ENCODE measurements at regions not wholly inside any gene's neighbourhood (a gene's known extent, or its start where the extent isn't known, plus 50 kb on each side); places are given as distances from the start of the nearest gene placed in this dataset.

DNA sequence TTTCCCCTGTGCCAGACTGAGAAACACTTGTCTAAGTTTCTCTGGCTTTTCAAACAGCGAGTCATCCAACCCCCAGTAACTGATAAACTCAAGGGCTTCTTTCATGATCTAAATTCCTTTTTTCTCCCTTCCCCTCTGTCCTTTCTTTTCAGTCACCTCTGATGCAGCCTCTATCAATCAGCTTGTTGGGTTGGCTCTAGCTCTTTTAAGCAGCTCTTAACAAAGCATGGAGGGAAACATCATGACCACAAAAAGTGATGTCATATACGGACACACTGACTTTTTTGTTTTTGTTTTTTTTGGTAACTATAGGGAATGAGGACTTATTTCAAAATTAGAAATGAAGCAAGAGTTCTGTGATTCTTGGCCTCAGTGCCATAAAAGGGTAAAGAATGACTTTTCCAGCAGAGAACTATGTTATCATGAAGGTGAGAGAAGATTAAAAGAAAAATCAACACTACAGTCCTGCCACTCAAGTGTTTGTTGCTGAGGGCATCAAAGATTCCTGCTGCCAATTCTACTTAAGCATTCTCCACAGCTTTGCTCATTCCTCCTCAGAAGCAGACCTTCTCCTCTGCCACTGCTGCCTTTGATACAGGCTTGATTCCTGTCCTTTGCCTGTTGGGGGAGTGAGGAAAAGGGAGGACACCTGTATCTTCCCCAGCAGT, 457.0 kb upstream of the ONECUT1 start:
- no peak for TF ChIP-seq EP300 (IDR thresholded peaks at IDR 0.05)
- no peak for TF ChIP-seq POLR2AphosphoS5 (IDR thresholded peaks at IDR 0.05)
- TF ChIP-seq POLR2A (IDR thresholded peaks at IDR 0.05): no peak
- no peak for TF ChIP-seq CTCF (IDR thresholded peaks at IDR 0.05)
- Histone ChIP-seq H3K27me3 (no peaks in the 10 kb centered on the region), H3K27ac (no peak overlapping the region), H3K4me3 (no peak overlapping the region), H3K9me3 (no peaks in the 10 kb centered on the region), H3K4me1 (no peaks in the 10 kb centered on the region), H3K36me3 (no peaks in the 10 kb centered on the region)
- WGBS, 2 donors (ENCODE audit: low coverage in 1 of 2): 48 to 67% methylated on average over 1 to 2 of the region's 2 CpGs
- ATAC-seq: no peak

GRCh38 chr15:53246404-53246803, 456.3 kb upstream of the ONECUT1 start:
- Histone ChIP-seq H3K9me3 (no peaks in the 10 kb centered on the region), H3K27me3 (no peaks in the 10 kb centered on the region), H3K27ac (no peak overlapping the region), H3K36me3 (no peaks in the 10 kb centered on the region), H3K4me3 (no peak overlapping the region), H3K4me1 (no peaks in the 10 kb centered on the region)
- 40 to 85% methylated on average over 1 of the region's 1 CpG for WGBS, 2 donors (ENCODE audit: low coverage in 1 of 2)
- TF ChIP-seq CTCF (IDR thresholded peaks at IDR 0.05) (no peak), POLR2A (IDR thresholded peaks at IDR 0.05) (no peak), POLR2AphosphoS5 (IDR thresholded peaks at IDR 0.05) (no peak)
- ATAC-seq: no peak

GRCh38 chr15:53233801-53234200, 443.7 kb upstream of the ONECUT1 start:
- WGBS, 2 donors (ENCODE audit: low coverage in 1 of 2): 34 to 60% methylated on average over 2 of the region's 2 CpGs
- no peaks in the 10 kb centered on the region for H3K4me1 ChIP-seq
- H3K9me3 ChIP-seq: no peaks in the 10 kb centered on the region
- no peaks in the 10 kb centered on the region for H3K27me3 ChIP-seq
- H3K27ac ChIP-seq: no peak overlapping the region
- no peaks in the 10 kb centered on the region for H3K36me3 ChIP-seq
- no peak overlapping the region for H3K4me3 ChIP-seq
- ATAC-seq: no peak
- TF ChIP-seq POLR2A (IDR thresholded peaks at IDR 0.05) (no peak), POLR2AphosphoS5 (IDR thresholded peaks at IDR 0.05) (no peak), EP300 (IDR thresholded peaks at IDR 0.05) (no peak)

DNA sequence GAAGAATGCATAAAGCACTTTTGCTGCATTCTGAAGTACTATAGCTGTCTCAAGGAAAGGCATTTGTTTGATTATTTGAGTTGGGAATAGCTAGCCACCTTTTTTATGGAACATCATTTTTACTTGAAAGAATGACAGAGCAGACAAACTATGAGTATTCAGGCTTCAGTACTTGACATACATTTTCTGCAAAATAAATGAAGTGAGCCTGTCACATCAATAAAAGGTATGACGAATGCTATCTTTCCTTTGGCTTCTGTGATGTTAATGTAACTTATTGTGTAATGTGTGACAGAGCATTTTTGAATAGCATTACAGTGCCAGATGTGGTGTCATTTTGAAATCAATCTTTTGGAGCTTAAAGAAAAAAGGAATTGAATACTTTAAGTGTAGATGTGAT, 440.3 kb upstream of the ONECUT1 start:
- no peaks in the 10 kb centered on the region for H3K9me3 ChIP-seq
- H3K36me3 ChIP-seq: no peaks in the 10 kb centered on the region
- no peak for TF ChIP-seq EP300 (IDR thresholded peaks at IDR 0.05)
- TF ChIP-seq POLR2A (IDR thresholded peaks at IDR 0.05): no peak
- no peak for TF ChIP-seq CTCF (IDR thresholded peaks at IDR 0.05)
- no peak for TF ChIP-seq POLR2AphosphoS5 (IDR thresholded peaks at IDR 0.05)
- H3K27me3 ChIP-seq: no peaks in the 10 kb centered on the region
- ATAC-seq: no peak
- 60 to 79% methylated on average over 1 of the region's 1 CpG for WGBS, 2 donors (ENCODE audit: low coverage in 1 of 2)
- H3K4me3 ChIP-seq: no peak overlapping the region
- H3K27ac ChIP-seq: no peak overlapping the region
- H3K4me1 ChIP-seq: no peaks in the 10 kb centered on the region

- Histone ChIP-seq H3K36me3 (no peaks in the 10 kb centered on the region), H3K9me3 (no peaks in the 10 kb centered on the region), H3K4me1 (no peaks in the 10 kb centered on the region), H3K4me3 (no peak overlapping the region), H3K27me3 (no peaks in the 10 kb centered on the region), H3K27ac (no peak overlapping the region)
- TF ChIP-seq EP300 (IDR thresholded peaks at IDR 0.05) (no peak), CTCF (IDR thresholded peaks at IDR 0.05) (no peak), POLR2AphosphoS5 (IDR thresholded peaks at IDR 0.05) (no peak), POLR2A (IDR thresholded peaks at IDR 0.05) (no peak)
- no peak for ATAC-seq
- WGBS, 2 donors (ENCODE audit: low coverage in 1 of 2): 56 to 67% methylated on average over 1 to 2 of the region's 2 CpGs
These were observed 436.4 kb upstream of the ONECUT1 start for GRCh38 chr15:53226559-53226958.

Measured in gastroesophageal sphincter (tissue), 4 donors.